Omental fat pad (tissue), 3 donors: ENCODE measurements at regions not wholly inside any gene's neighbourhood (a gene's known extent, or its start where the extent isn't known, plus 50 kb on each side); places are given as distances from the start of the nearest gene placed in this dataset.

Experiments
- ATAC-seq: fragments of 150-250 bp; one replicate; pipeline ENCODE4 v1.9.1; 2016; ENCODE audit warnings: mild to moderate bottlenecking, moderate library complexity; ENCODE audit not compliant: low FRiP score
- DNase-seq: peaks from one replicate; pipeline ENCODE4 v3.0.0-alpha.2; 2019; ENCODE audit warnings: low spot score
- CTCF ChIP-seq, 3 donors: fragments of 450-650 bp; IDR thresholded peaks; one replicate each; pipeline ENCODE4 v1.5.1; 2016 to 2017; ENCODE audit warnings: antibody characterized with exemption in 3 of 3, mild to moderate bottlenecking in 3 of 3, moderate library complexity in 2 of 3

- ATAC-seq: no peak
- no peak for TF ChIP-seq CTCF (IDR thresholded peaks at IDR 0.05)
- no peak for DNase-seq
These were observed 631.7 kb downstream of the IGSF11 start for GRCh38 chr3:118402971-118403370.

- DNase-seq: no peak
- TF ChIP-seq CTCF (IDR thresholded peaks at IDR 0.05): no peak
- ATAC-seq: no peak
These were observed 628.1 kb downstream of the IGSF11 start for GRCh38 chr3:118406562-118406961.

DNA sequence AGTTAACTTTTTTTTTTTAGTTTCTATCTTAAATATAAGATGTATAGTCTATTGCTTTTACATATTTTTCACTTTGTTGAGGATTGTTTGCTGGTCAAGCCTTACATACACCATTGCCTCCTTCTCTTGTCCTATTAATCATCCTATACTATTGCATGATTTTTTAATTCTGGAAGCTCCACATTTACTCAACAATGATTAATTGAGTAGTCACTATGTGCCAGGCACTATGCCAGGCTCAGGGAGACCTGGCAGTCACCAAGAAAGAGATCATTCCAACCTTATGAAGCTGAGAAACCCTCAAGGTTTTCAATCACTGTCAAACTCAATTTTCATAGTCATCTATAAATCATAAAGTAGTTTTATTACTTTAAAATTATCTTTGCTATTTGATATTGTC, 626.2 kb downstream of the IGSF11 start:
- ATAC-seq (no peak), DNase-seq (no peak)
- no peak for TF ChIP-seq CTCF (IDR thresholded peaks at IDR 0.05)

DNA sequence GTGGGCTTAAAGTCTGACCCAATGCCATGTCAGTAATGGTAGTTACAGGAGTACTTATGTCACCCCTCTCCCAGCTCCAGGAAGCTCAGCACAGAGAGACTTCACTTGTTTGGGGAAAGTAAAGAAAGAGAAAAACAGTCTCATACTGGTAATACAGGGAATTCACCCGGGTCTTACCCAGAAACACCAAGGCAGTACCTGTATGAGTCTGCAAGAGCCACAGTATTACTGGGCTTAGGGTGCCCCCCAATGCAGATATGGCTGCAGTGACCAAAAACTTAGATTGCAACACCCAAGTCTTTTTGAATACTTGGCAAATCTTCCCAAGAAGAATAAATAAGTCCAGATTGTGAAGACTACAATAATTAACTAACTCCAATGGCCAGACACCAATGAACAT, 622.1 kb downstream of the IGSF11 start:
- no peak for ATAC-seq
- DNase-seq: no peak
- no peak for TF ChIP-seq CTCF (IDR thresholded peaks at IDR 0.05)

DNA sequence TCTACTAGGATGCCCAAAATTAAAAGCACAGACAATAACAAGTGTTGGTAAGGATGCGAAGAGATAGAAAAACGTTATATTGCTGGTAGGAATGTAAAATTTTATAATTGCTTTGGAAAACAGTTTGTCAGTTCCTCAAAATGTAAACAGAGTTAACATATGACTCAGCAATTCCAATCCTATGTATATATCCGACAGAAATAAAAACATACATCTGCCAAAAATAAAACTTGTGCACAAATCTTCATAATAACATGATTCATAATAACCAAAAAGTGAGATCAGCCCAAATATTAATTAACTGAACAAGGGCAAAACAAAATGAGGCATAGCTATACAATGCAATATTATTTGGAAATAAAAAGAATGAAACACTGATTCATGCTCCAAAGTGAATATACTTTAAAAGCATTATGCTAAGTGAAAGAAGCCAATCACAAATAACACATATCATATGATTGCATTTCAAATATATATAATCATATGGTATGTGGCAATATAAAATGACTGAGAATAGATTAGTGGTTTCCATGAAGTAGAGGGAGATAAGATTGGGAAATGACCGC, 609.3 kb downstream of the IGSF11 start:
- no peak for ATAC-seq
- no peak for DNase-seq
- TF ChIP-seq CTCF (IDR thresholded peaks at IDR 0.05): no peak

GRCh38 chr3:118433825-118434224, 600.8 kb downstream of the IGSF11 start:
- DNase-seq (no peak), ATAC-seq (no peak)
- no peak for TF ChIP-seq CTCF (IDR thresholded peaks at IDR 0.05)

DNA sequence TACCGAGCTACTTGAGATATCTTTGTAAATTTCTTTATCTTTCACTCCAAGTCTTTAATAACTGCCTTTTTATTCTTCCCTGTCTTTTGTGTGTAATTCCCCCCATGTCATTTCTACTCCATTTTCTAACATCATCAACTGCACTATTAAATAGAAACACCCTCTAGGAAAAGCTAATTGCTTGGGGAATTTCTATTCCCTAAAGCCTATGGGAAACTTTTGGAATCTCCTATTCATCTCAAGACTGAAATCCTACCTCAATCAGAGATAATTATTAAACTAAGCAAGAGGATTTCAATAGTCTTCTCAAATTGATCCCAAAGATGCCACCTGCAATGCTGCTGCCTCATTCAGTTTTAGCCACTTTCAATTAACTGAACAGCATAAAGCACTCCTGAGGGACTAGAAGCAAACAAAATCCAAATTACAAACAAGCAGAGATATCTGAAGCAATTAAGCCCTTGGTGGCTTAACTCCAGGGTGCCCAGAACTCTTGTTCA, 598.7 kb downstream of the IGSF11 start:
- TF ChIP-seq CTCF (IDR thresholded peaks at IDR 0.05): no peak
- no peak for DNase-seq
- no peak for ATAC-seq
